Activated CD8-positive, alpha-beta memory T cell treated with anti-CD3 and anti-CD28 coated beads, Interleukin-2, amount 10 ng/mL, durations not matched to agents 7 days and 5 days (primary cell): ENCODE measurements at regions not wholly inside any gene's neighbourhood (a gene's known extent, or its start where the extent isn't known, plus 50 kb on each side); places are given as distances from the start of the nearest gene placed in this dataset.

Experiments
- ATAC-seq: fragments of 150-1000 bp; cut with Tn5 transposase; one replicate; pipeline ENCODE4 v1.10.0; 2021; ENCODE audit warnings: moderate library complexity
- CTCF ChIA-PET: fragments of 350-600 bp; sonication (Branson Sonifier 250); formaldehyde crosslinking; loops from one replicate; lab custom pipeline; 2021; ENCODE audit warnings: antibody characterized with exemption; lab: Charles Lee
- DNase-seq: peaks from one replicate; pipeline ENCODE4 v3.0.0-alpha.2; 2020
- H3K27ac Mint-ChIP-seq: one replicate; pipeline ENCODE4 v1.8.0; 2021; ENCODE audit warnings: mild to moderate bottlenecking, mixed read lengths
- H3K27me3 Mint-ChIP-seq: one replicate; pipeline ENCODE4 v1.8.0; 2021; ENCODE audit warnings: mixed read lengths
- H3K36me3 Mint-ChIP-seq: one replicate; pipeline ENCODE4 v1.8.0; 2021; ENCODE audit warnings: mild to moderate bottlenecking, mixed read lengths
- H3K4me1 Mint-ChIP-seq: one replicate; pipeline ENCODE4 v1.8.0; 2021; ENCODE audit warnings: mixed read lengths
- H3K4me3 Mint-ChIP-seq: one replicate; pipeline ENCODE4 v1.8.0; 2021; ENCODE audit warnings: mild to moderate bottlenecking, moderate library complexity, mixed read lengths
- H3K9me3 Mint-ChIP-seq: one replicate; pipeline ENCODE4 v1.8.0; 2022; ENCODE audit warnings: low read depth, mixed read lengths

GRCh38 chr3:145981056-145981455 is 179.9 kb downstream of the PLOD2 start:
- Mint-ChIP-seq H3K27me3 (no peaks in the 10 kb centered on the region), H3K27ac (no peak overlapping the region), H3K4me1 (no peaks in the 10 kb centered on the region), H3K36me3 (no peaks in the 10 kb centered on the region), H3K9me3 (peaks cover 9% of the 10 kb centered on the region), H3K4me3 (no peak overlapping the region)
- ATAC-seq (no peak), DNase-seq (no peak)
- CTCF ChIA-PET, result no interaction called here

DNA sequence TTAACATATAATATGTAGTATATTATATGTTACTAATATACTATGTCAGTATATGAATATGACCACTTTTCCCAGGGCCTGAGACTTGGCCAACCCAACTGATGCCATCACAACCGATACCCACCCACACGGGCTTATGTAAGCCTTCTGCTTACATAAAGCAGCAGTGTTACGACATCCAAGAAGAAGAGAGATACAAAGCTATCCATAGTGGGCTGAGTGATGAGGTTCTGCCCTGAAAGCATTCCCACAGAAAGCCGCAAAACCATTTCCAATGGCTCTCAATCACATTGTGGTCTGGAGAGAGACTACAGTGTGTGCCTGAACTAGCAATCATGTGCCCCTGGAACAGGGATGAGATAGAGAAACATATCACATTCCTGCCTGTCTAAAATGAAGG is 177.9 kb downstream of the PLOD2 start:
- no peaks in the 10 kb centered on the region for H3K4me1 Mint-ChIP-seq
- CTCF ChIA-PET, result no interaction called here

More for the DNA sequence above, 177.9 kb downstream of the PLOD2 start:
- DNase-seq, result no peak
- Mint-ChIP-seq H3K9me3 (peaks cover 9% of the 10 kb centered on the region), H3K4me3 (no peak overlapping the region), H3K27me3 (no peaks in the 10 kb centered on the region), H3K36me3 (no peaks in the 10 kb centered on the region), H3K27ac (no peak overlapping the region)
- no peak for ATAC-seq
